K562 (cell line): ENCODE measurements at regions not wholly inside any gene's neighbourhood (a gene's known extent, or its start where the extent isn't known, plus 50 kb on each side); places are given as distances from the start of the nearest gene placed in this dataset.

Experiments
- ATAC-seq: fragments of 200-7000 bp; cut with Tn5 transposase; 3 replicates; pipeline ENCODE4 v1.9.1; 2020; ENCODE audit warnings: moderate library complexity
- BruUV-seq: library from RNA; stranded (reverse); fragments of 400-500 nt; replicated peaks from 2 replicates; lab custom pipeline; 2021; lab: Mats Ljungman, UMichigan
- CTCF ChIA-PET: fragments of 300-600 bp; formaldehyde crosslinking; extraction: SDS; loops from one replicate; lab custom pipeline; 2021; ENCODE audit warnings: low intra/inter-chr PET ratio; lab: Yijun Ruan, JAX
- POLR2A ChIA-PET: fragments of 300-600, 350-650 bp; sonication (Branson Sonifier 250); formaldehyde crosslinking; extraction: SDS; loops from one replicate; lab custom pipeline; 2021; ENCODE audit warnings: antibody characterized with exemption, inconsistent platforms; lab: Yijun Ruan, JAX
- DNase-seq, 4 experiments: peaks; one replicate each; pipeline versions ENCODE4 v3.0.0 to v3.0.0-alpha.2; 2011 to 2018; ENCODE audit warnings: low spot score in 3 of 4, mixed read lengths in 3 of 4; ENCODE audit errors: extremely low read depth in 1 of 4
- FAIRE-seq: peaks from 2 replicates; lab custom pipeline; 2011; peaks lifted over from hg19 to GRCh38; lab: Jason Lieb, UNC
- H2AFZ ChIP-seq: 2 replicates; pipeline ENCODE4 v1.6.0; 2011; ENCODE audit warnings: low read depth, low read length, control low read depth, inconsistent platforms
- H3K27ac ChIP-seq: fragments of 200-600 bp; 3 replicates; pipeline ENCODE4 v1.8.0; 2011; ENCODE audit warnings: low read depth, mild to moderate bottlenecking, control low read depth, inconsistent platforms, low read length, moderate library complexity, mixed read lengths; ENCODE audit errors: extremely low read depth
- H3K27me3 ChIP-seq, 2 experiments: fragments of 300-600 bp in 1 of 2; 2 replicates in 1 of 2; 3 replicates in 1 of 2; pipeline versions ENCODE4 v1.6.0 to v1.8.0; 2011; ENCODE audit warnings: inconsistent platforms in 2 of 2, low read length in 2 of 2, mild to moderate bottlenecking in 1 of 2, mixed read lengths in 1 of 2, moderate library complexity in 1 of 2; ENCODE audit not compliant: control insufficient read depth in 2 of 2, insufficient read depth in 2 of 2
- H3K36me3 ChIP-seq: fragments of 300-600 bp; 3 replicates; pipeline ENCODE4 v1.8.0; 2011; ENCODE audit warnings: mild to moderate bottlenecking, low read length, inconsistent platforms; ENCODE audit not compliant: control insufficient read depth, insufficient read depth
- H3K4me1 ChIP-seq, 2 experiments: fragments of 200-600 bp in 1 of 2; replicated peaks in 1 of 2; 2 replicates in 1 of 2; 3 replicates in 1 of 2; pipeline versions ENCODE4 v1.5.1 to v1.8.0; 2011; ENCODE audit warnings: inconsistent platforms in 2 of 2, low read length in 2 of 2, mild to moderate bottlenecking in 1 of 2, mixed read lengths in 1 of 2, moderate library complexity in 1 of 2; ENCODE audit not compliant: control insufficient read depth in 2 of 2, insufficient read depth in 2 of 2
- H3K4me2 ChIP-seq: 2 replicates; pipeline ENCODE4 v1.6.1; 2011; ENCODE audit warnings: low read length, control low read depth, inconsistent platforms, mixed read lengths; ENCODE audit not compliant: insufficient read depth
- H3K4me3 ChIP-seq: fragments of 200-600 bp; sonication (generic), shearing (Covaris generic); 2 replicates; pipeline ENCODE4 v1.5.1; 2016; ENCODE audit warnings: control low read depth, inconsistent platforms
- H3K79me2 ChIP-seq: fragments of 200-600 bp; 3 replicates; pipeline ENCODE4 v1.8.0; 2011; ENCODE audit warnings: low read length, inconsistent platforms; ENCODE audit not compliant: control insufficient read depth, insufficient read depth
- H3K9ac ChIP-seq, 2 experiments: 2 replicates each; pipeline versions ENCODE4 v1.6.0 to v1.6.1; 2011; ENCODE audit warnings: low read depth in 2 of 2, low read length in 2 of 2, control low read depth in 1 of 2, inconsistent platforms in 1 of 2, mild to moderate bottlenecking in 1 of 2, mixed read lengths in 1 of 2; ENCODE audit not compliant: insufficient read depth in 1 of 2
- H3K9me1 ChIP-seq: one replicate; pipeline ENCODE4 v1.6.0; 2011; ENCODE audit warnings: inconsistent platforms, mild to moderate bottlenecking, low read length, moderate library complexity; ENCODE audit not compliant: control insufficient read depth, insufficient read depth
- H3K9me3 ChIP-seq: replicated peaks from 2 replicates; pipeline ENCODE4 v1.5.1; 2011; ENCODE audit warnings: low read depth, low read length, inconsistent platforms; ENCODE audit not compliant: control insufficient read depth, insufficient read depth
- H4K20me1 ChIP-seq: replicated peaks from 2 replicates; pipeline ENCODE4 v1.6.1; 2011; ENCODE audit warnings: low read length, inconsistent platforms, mixed read lengths; ENCODE audit not compliant: control insufficient read depth, insufficient read depth
- ARID1B ChIP-seq: fragments of 450-650 bp; IDR thresholded peaks from 2 replicates; pipeline ENCODE4 v1.6.1; 2016; ENCODE audit warnings: antibody characterized with exemption, mild to moderate bottlenecking, inconsistent platforms
- CBFB ChIP-seq: sonication (generic); formaldehyde crosslinking; IDR thresholded peaks from 2 replicates; pipeline ENCODE4 v1.4.0; 2020; ENCODE audit warnings: mild to moderate bottlenecking, missing genetic modification reagents
- CBX8 ChIP-seq: fragments of 200-600 bp; sonication (generic); IDR thresholded peaks from 2 replicates; pipeline ENCODE4 v1.6.1; 2012; ENCODE audit warnings: borderline replicate concordance, mixed run types, low read depth, mild to moderate bottlenecking, moderate library complexity, mixed read lengths, low read length, control low read depth, inconsistent platforms; ENCODE audit not compliant: poor library complexity, severe bottlenecking; ENCODE audit errors: extremely low read depth
- E2F6 ChIP-seq, 2 experiments: IDR thresholded peaks; 2 replicates each; pipeline ENCODE4 v1.6.1; 2011; ENCODE audit warnings: borderline replicate concordance in 1 of 2, control low read depth in 1 of 2, low read depth in 1 of 2, low read length in 1 of 2, mild to moderate bottlenecking in 1 of 2, mixed read lengths in 1 of 2, moderate library complexity in 1 of 2; ENCODE audit not compliant: insufficient read depth in 1 of 2, insufficient read length in 1 of 2, poor library complexity in 1 of 2, severe bottlenecking in 1 of 2; ENCODE audit errors: extremely low read depth in 1 of 2
- PHF8 ChIP-seq: fragments of 200-600 bp; sonication (generic); IDR thresholded peaks from 2 replicates; pipeline ENCODE4 v1.6.1; 2012; ENCODE audit warnings: mixed run types, mild to moderate bottlenecking, inconsistent platforms, low read length, moderate library complexity, borderline replicate concordance
- RBM15 ChIP-seq: fragments of 200-400 bp; formaldehyde crosslinking; IDR thresholded peaks from 2 replicates; pipeline ENCODE4 v1.6.1; 2018; ENCODE audit warnings: mild to moderate bottlenecking, low read length, moderate library complexity; ENCODE audit not compliant: insufficient read depth
- ZBTB1 ChIP-seq: sonication (generic); formaldehyde crosslinking; IDR thresholded peaks from 2 replicates; pipeline ENCODE4 v1.8.1; 2023; ENCODE audit warnings: missing genetic modification reagents, low read depth, mild to moderate bottlenecking, borderline replicate concordance
- ZBTB9 ChIP-seq: fragments of 450-650 bp; formaldehyde crosslinking; IDR thresholded peaks from 2 replicates; pipeline ENCODE4 v1.4.0; 2020; ENCODE audit warnings: mild to moderate bottlenecking, moderate library complexity
- ZNF253 ChIP-seq: fragments of 250-450 bp; sonication (Bioruptor Pico); conservative IDR thresholded peaks from 2 replicates; pipeline ENCODE4 v1.6.1; 2021; ENCODE audit warnings: mild to moderate bottlenecking
- WGBS: fragments of 100-300 bp; shearing (Covaris generic); methylation state at CpG from one replicate; pipeline ENCODE4 v1.1.6; 2016; ENCODE audit warnings: low coverage, mixed read lengths; ENCODE audit not compliant: insufficient coverage; ENCODE audit errors: missing lambda C conversion rate; 5-methylcytosine and 5-hydroxymethylcytosine counted together
- in situ Hi-C: fragments of 300-500 bp; cut with MboI; formaldehyde crosslinking; loops from 4 replicates; pipeline ENCODE4 v1.15.0; 2018; ENCODE audit warnings: inconsistent platforms, mixed read lengths
- intact Hi-C: fragments of 100-400 bp; cut with micrococcal nuclease; formaldehyde crosslinking; loops from 2 replicates; pipeline ENCODE4 v1.14.2; 2022
- TF ChIP-seq, protein P1 (sequence below), 2 experiments: fragments of 250-450 bp in 1 of 2; fragments of 450-650 bp in 1 of 2; sonication (Bioruptor Pico) in 1 of 2; IDR thresholded peaks; 2 replicates each; pipeline versions ENCODE4 v1.6.1 to v1.8.0; 2016 to 2021; ENCODE audit warnings: mild to moderate bottlenecking in 2 of 2, moderate library complexity in 2 of 2, missing compliant biosample characterization in 1 of 2, missing genetic modification characterization in 1 of 2

- in situ Hi-C loops (no loop called here), intact Hi-C loops (no loop called here)
- H3K27ac ChIP-seq = no peak overlapping the region
- no peaks in the 10 kb centered on the region for H3K9me3 ChIP-seq
- TF ChIP-seq ARID1B (no peak), CBX8 (no peak), ZBTB1 (CRISPR knock-in tag) (no peak), ZNF253 (CRISPR knock-in tag) (no peak), CBFB (no peak), E2F6 (IDR thresholded peaks at IDR 0.05; ENCODE audit: borderline replicate concordance in 1 of 2, extremely low read depth in 1 of 2, insufficient read depth in 1 of 2, insufficient read length in 1 of 2, low read depth in 1 of 2, low read length in 1 of 2, poor library complexity in 1 of 2, severe bottlenecking in 1 of 2) (no peak), ZBTB9 (CRISPR knock-in tag) (no peak), PHF8 (no peak), RBM15 (no peak)
- TF ChIP-seq, protein P1, sequence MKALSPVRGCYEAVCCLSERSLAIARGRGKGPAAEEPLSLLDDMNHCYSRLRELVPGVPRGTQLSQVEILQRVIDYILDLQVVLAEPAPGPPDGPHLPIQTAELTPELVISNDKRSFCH (CRISPR knock-in tag; IDR thresholded peaks at IDR 0.05) = no peak
- TF ChIP-seq, protein P1 (tag; IDR thresholded peaks at IDR 0.05) = no peak
- no peaks in the 10 kb centered on the region for H3K4me1 ChIP-seq
- H3K9me1 ChIP-seq = no peaks in the 10 kb centered on the region
- DNase-seq (no peak), ATAC-seq (no peak), FAIRE-seq (no peak)
- H3K4me2 ChIP-seq = no peak overlapping the region
- no peak overlapping the region for H3K4me3 ChIP-seq
- CTCF ChIA-PET = no interaction called here
- WGBS = 0% methylated on average over 4 of the region's 4 CpGs
- BruUV-seq = no TSS peak
- POLR2A ChIA-PET = no interaction called here
- no peaks in the 10 kb centered on the region for H3K36me3 ChIP-seq
- no peaks in the 10 kb centered on the region for H3K27me3 ChIP-seq
- no peaks in the 10 kb centered on the region for H3K79me2 ChIP-seq
- H2AFZ ChIP-seq = no peak overlapping the region
- H4K20me1 ChIP-seq = no peaks in the 10 kb centered on the region
- H3K9ac ChIP-seq = no peak overlapping the region
These were observed 115.7 kb upstream of the PRMT8 start for GRCh38 chr12:3375326-3375725.
